ENCODE measurements at regions not wholly inside any gene's neighbourhood (a gene's known extent, or its start where the extent isn't known, plus 50 kb on each side); places are given as distances from the start of the nearest gene placed in this dataset.

DNA sequence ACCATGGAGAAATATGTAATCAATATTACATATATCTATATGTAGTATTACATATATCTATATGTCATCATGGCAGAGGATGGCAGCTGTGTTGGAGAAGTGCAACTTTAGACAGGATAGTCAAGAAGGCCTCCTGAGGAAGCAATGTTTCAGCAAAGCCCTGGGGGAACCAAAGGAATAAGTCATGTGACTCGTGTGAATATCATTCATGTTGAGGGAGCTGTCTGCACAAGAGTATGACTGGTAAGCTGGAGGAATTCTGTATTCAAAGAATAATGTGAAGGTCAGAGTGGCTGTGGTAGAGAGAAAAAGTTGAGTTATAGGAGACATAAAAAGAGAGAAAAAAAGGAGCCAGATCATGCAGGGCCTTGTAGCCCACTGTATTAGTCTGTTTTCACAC, 92.9 kb upstream of the EDNRA start:
- no peak for TF ChIP-seq EZH2 (IDR thresholded peaks at IDR 0.05; ENCODE audit: low read length)
- TF ChIP-seq, protein P1, sequence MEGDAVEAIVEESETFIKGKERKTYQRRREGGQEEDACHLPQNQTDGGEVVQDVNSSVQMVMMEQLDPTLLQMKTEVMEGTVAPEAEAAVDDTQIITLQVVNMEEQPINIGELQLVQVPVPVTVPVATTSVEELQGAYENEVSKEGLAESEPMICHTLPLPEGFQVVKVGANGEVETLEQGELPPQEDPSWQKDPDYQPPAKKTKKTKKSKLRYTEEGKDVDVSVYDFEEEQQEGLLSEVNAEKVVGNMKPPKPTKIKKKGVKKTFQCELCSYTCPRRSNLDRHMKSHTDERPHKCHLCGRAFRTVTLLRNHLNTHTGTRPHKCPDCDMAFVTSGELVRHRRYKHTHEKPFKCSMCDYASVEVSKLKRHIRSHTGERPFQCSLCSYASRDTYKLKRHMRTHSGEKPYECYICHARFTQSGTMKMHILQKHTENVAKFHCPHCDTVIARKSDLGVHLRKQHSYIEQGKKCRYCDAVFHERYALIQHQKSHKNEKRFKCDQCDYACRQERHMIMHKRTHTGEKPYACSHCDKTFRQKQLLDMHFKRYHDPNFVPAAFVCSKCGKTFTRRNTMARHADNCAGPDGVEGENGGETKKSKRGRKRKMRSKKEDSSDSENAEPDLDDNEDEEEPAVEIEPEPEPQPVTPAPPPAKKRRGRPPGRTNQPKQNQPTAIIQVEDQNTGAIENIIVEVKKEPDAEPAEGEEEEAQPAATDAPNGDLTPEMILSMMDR (optimal IDR thresholded peaks at IDR 0.05 in 1 of 3, IDR thresholded peaks at IDR 0.05 in 1 of 3, conservative IDR thresholded peaks at IDR 0.05 in 1 of 3; ENCODE audit: extremely low read depth in 1 of 3, insufficient read depth in 2 of 3, low read length in 3 of 3), result no peak
